NCI-H1105 treated with DMSO at 0.1 percent for 48 hours (cell line): ENCODE measurements at regions not wholly inside any gene's neighbourhood (a gene's known extent, or its start where the extent isn't known, plus 50 kb on each side); places are given as distances from the start of the nearest gene placed in this dataset.

Source experiments
- DNase-seq: peaks from one replicate; lab custom pipeline; 2025; lab: John Stamatoyannopoulos, UW

GRCh38 chr13:107035778-107036177 is 467.8 kb upstream of the ARGLU1 start:
- DNase-seq: no peak

DNA sequence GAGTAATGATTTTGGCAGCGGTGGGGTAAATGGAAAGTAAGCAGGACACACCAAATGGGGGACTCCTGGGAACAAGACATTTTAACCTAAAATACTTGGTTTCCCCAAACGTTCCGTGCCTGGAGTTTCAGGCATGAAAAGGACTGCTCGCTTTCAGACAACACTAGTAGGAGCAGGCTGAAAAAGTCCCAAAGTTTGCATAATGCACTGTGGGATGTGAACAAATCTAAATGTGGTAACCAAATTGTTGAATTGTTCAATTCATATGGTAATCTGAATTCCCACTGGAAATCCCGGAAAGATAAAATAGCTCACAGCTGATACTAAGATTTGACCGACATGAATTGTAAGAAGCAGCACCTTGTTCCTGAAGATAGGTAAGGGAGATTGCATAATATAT is 467.2 kb upstream of the ARGLU1 start:
- DNase-seq: no peak

DNA sequence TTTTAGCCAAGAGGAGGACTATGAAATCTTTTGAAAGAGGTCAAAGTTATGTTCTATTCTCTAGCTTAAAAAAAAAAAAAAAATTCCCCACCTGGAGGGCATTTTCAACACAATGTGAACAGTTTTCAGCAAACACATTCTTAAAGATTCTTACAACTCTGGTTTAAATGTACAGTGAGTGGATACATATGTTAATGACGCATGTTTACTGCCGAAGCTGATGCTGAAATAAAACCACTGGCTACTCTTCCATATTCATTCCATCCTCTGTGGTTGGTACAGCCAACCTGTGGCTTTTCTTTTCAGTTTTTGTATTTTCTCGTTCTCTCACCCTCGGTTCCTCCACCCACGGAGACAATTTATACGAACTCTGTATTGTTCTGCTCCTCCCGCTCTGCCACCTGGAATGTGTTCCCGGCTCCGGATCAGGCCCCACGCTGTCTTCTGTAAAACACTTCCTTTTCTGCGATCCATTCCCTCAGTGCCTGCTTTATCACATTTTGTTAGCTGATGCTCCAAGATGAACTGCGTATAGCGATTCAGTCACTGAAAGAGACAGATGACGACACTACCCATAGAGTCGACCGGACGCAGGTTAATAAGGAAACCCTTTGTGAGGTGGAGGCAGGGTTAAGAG is 466.4 kb upstream of the ARGLU1 start:
- no peak for DNase-seq

- DNase-seq: no peak
Measured at GRCh38 chr13:107031716-107032115, 463.8 kb upstream of the ARGLU1 start.

GRCh38 chr13:107028751-107029150 is 460.8 kb upstream of the ARGLU1 start:
- DNase-seq: no peak

DNA sequence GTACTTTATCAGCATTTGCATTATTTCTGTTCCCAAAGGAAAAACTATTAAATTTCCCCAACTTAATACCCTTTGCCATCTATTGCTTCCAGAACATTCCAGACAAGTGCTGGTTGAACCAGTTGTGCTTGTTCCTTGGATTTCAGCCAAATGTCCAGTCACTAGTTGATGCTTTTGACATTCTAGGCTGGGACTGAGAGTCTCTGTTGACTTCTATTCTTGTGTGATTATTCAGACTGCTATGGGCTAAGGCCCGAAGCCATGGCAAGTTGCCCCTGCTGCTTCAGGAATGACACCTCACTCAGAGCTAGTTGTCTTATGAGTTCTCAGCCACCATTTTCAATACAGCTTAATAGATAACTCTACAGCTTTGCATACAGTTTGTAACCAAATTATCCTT is 458.1 kb upstream of the ARGLU1 start:
- no peak for DNase-seq

DNA sequence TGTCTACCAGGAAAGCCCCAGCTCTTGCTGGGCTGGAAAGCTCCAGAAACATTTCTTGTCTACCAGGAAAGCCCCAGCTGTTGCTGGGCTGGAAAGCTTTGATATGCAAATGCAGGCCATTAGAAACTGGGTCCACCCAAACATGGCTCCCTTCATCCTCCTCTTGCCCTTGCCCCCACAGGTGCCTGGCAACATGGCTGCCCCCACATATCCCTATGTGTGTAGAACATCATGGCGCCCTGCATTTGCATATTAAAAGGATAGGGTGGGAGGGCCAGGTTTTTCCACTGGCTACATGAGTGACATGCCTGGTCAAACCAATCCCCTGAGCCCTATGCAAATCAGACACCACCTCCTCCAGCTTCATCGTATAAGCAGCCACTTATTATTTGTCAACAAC is 455.4 kb upstream of the ARGLU1 start:
- no peak for DNase-seq

GRCh38 chr13:107020393-107020792 is 452.5 kb upstream of the ARGLU1 start:
- no peak for DNase-seq

DNA sequence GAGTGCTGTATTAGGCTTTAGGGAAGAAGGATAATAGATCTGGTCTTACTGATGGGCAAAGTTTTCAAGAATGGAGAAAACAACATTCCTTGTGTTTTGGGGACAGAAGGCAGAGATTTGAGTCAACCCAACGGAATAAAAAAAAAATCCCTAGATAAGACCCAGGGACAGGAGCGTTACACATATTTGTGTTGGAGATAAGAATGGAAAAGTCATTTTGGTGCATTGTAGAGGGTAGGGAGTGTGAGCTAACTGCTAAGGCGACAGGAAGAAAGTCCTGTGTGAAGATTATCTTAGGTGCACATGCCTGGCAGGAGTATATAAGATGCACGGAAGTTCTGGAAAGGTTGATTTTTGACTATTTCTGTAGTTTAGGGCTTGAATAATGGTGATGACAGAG is 450.3 kb upstream of the ARGLU1 start:
- no peak for DNase-seq

- no peak for DNase-seq
Measured at GRCh38 chr13:107006661-107007060, 438.7 kb upstream of the ARGLU1 start.

DNA sequence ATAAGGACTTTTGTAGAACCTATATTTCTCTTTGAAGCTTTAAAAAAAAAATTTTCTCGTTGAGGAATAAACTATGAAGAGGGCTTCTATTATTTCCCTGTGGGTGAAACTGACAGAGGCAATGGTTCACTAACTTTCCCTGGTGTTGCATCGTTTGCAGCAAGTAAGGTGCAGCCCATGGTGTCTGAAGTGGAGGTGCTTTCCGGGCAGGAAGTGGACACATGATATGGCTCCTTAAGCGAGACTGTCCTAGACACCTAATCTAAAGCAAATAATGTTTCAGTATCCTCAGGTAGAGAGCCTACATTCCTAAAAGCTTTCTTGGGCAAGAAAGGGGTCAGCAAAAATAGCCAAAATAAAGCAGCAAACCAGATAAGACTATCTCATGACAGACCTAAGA is 437.6 kb upstream of the ARGLU1 start:
- no peak for DNase-seq

DNA sequence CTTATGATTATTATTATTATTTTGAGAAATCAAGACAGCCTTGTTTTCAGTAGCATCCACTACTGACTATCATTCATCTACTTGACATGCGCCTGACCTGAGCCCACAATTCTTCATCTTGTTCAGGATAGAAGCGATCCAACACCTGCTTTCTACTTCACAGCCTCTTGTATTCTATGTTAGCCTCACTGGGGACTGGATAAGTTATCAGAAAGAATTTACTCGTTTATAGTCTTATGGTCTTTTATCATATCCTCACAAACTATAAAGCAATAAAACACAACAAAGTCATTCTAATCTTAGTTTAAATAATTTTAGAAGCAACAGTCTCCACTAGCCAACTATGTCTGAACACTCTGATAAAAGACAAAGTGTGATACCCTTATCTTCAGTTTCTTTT is 436.0 kb upstream of the ARGLU1 start:
- DNase-seq: no peak

- no peak for DNase-seq
Measured at GRCh38 chr13:106998664-106999063, 430.7 kb upstream of the ARGLU1 start.

DNA sequence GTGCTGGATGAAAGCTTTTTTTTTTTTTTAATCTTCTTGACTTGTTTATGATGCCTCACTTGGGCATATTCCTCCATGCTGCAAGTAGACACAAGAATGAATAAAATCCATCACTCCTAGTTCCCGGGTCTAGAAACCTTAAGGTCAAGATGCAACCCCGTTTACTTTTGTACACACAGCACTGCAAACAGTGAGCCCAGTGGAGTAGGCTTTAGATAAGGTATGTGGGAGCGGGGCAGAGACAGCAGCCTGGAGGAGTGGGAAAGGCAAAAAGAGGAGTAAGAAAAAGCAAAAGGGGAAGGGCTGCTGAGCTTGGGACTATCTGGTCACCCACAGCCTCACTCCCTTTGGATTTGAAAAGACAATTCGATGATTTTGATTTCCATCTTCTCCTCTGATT is 429.8 kb upstream of the ARGLU1 start:
- no peak for DNase-seq

DNA sequence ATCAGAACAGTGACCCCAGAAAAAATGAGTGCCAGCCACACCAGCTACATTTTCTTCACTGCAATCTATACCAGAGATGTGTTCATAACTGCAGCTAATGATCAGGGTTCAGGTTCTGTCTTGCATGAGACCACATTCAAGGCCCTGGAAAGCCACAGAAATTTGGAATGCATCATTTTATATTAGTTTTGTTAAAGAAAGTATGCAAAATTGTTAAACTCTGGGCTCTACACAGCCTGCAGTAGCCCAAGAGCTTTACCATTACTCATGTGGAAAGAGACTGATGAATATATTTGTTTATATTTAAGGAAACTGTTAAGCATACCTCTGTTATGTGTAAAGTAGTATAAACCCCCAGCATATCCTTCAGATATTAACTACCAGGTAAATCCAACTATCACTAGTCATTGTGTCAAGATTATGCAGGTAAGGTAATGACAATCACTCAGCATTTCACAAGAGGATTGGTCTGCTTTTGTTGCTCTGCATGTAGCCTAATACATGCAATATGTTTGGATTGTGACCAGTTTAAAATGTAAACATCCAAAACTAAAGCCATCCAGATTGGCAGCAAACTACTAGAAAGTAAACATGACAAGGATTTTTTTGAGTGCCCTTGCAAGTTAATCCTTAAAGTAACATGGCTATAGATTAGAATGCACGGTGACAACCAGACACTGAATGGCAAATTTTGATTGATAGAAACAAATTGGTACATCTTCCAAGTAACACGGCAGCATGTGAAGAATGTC is 429.1 kb upstream of the ARGLU1 start:
- DNase-seq: no peak

- DNase-seq: no peak
Measured at GRCh38 chr13:106990594-106990993, 422.7 kb upstream of the ARGLU1 start.

GRCh38 chr13:106989876-106990275 is 421.9 kb upstream of the ARGLU1 start:
- DNase-seq: no peak

- DNase-seq: no peak
Measured at GRCh38 chr13:106987427-106987785, 419.5 kb upstream of the ARGLU1 start.

DNA sequence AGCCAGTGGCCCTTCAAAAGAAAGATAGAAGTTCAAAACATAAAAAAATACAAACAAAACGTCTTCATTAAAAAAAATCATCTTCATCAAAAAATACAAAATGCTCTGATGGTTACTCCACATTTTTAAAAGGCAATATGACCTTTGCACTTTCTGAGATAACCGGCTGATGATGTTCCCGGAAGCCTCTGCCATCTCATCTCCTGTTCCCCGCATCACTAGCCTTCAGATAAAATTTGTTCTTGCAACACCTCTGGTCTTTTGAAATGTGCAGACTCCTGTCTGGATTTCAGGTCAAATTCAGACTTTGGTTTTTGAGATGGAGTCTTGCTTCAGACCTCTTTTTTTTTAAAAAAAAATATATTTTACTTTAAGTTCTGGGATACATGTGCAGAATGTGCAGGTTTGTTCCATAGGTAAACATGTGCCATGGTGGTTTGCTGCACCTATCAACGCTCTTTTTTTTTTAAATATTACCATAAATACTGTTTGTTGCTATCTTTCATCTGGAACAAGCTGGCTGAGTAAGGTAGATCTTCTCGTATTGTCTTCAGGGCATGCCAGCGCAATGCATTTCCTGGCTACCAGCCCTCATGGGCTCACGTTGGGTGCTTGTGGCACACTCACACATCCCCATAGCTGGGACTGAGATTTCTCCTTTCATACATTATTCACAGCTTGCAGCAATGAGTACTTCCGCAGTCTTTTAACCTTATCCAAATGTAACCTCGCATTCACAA is 418.9 kb upstream of the ARGLU1 start:
- no peak for DNase-seq

- DNase-seq: no peak
Measured at GRCh38 chr13:106986033-106986484, 418.1 kb upstream of the ARGLU1 start.

- DNase-seq: no peak
Measured at GRCh38 chr13:106985481-106985880, 417.5 kb upstream of the ARGLU1 start.

- DNase-seq: no peak
Measured at GRCh38 chr13:106981051-106981450, 413.1 kb upstream of the ARGLU1 start.

- DNase-seq: no peak
Measured at GRCh38 chr13:106967391-106967790, 399.5 kb upstream of the ARGLU1 start.
